Mucosa of descending colon (tissue), 3 donors: ENCODE measurements at regions not wholly inside any gene's neighbourhood (a gene's known extent, or its start where the extent isn't known, plus 50 kb on each side); places are given as distances from the start of the nearest gene placed in this dataset.

Source experiments
- ATAC-seq: fragments of 200-7000 bp; cut with Tn5 transposase; one replicate; pipeline ENCODE4 v1.9.1; 2020; ENCODE audit warnings: mild to moderate bottlenecking, moderate library complexity
- DNase-seq, 3 donors: peaks; one replicate each; pipeline ENCODE4 v3.0.0-alpha.2; 2020
- H3K36me3 ChIP-seq: fragments of 200-600 bp; one replicate; pipeline ENCODE4 v1.8.0; 2021; ENCODE audit warnings: low read depth, mild to moderate bottlenecking
- H3K4me1 ChIP-seq: fragments of 200-600 bp; one replicate; pipeline ENCODE4 v1.8.0; 2021; ENCODE audit warnings: low read depth, mild to moderate bottlenecking
- H3K4me3 ChIP-seq: fragments of 200-600 bp; one replicate; pipeline ENCODE4 v1.8.0; 2021; ENCODE audit warnings: mild to moderate bottlenecking
- H3K9me3 ChIP-seq: fragments of 200-600 bp; one replicate; pipeline ENCODE4 v1.8.0; 2021; ENCODE audit warnings: mild to moderate bottlenecking
- CTCF ChIP-seq: fragments of 200-600 bp; IDR thresholded peaks from one replicate; pipeline ENCODE4 v1.8.0; 2022; ENCODE audit warnings: antibody characterized with exemption, mild to moderate bottlenecking
- intact Hi-C, 2 donors: fragments of 100-400 bp; cut with DNase I in 1 of 2; cut with micrococcal nuclease in 1 of 2; formaldehyde crosslinking; loops; one replicate each; pipeline versions ENCODE4 v1.11.0 to v1.11.1; 2022; cut with DNase I, micrococcal nuclease
- donor health status: DM: no; HTN: no; CAD: no; lungs with moderate emphysema.
- donor health status: DM: no; HTN: no; CAD: no.
- donor health status: DM: no; HTN: yes; CAD: no.

- peak in 1 of 3 donors; percentile 17 for DNase-seq
- intact Hi-C loops = no loop called here
- Histone ChIP-seq H3K4me3 (no peak overlapping the region), H3K4me1 (no peaks in the 10 kb centered on the region), H3K9me3 (peaks cover 14% of the 10 kb centered on the region), H3K36me3 (no peaks in the 10 kb centered on the region)
- no peak for TF ChIP-seq CTCF
- ATAC-seq = no peak
Measured at GRCh38 chr1:2961081-2961480, 60.2 kb upstream of the ACTRT2 start.

GRCh38 chr1:2961661-2962060 is 59.6 kb upstream of the ACTRT2 start:
- H3K4me1 ChIP-seq = no peaks in the 10 kb centered on the region
- DNase-seq (no peak), ATAC-seq (no peak)
- no peak for TF ChIP-seq CTCF
- H3K36me3 ChIP-seq = no peaks in the 10 kb centered on the region
- intact Hi-C loops = no loop called here
- peaks cover 14% of the 10 kb centered on the region for H3K9me3 ChIP-seq
- H3K4me3 ChIP-seq = no peak overlapping the region

- intact Hi-C loops = no loop called here
- no peaks in the 10 kb centered on the region for H3K4me1 ChIP-seq
- H3K4me3 ChIP-seq = no peak overlapping the region
- DNase-seq (no peak), ATAC-seq (no peak)
- H3K9me3 ChIP-seq = peaks cover 14% of the 10 kb centered on the region
- no peaks in the 10 kb centered on the region for H3K36me3 ChIP-seq
- no peak for TF ChIP-seq CTCF
Measured at GRCh38 chr1:2962061-2962460, 59.2 kb upstream of the ACTRT2 start.

- DNase-seq (no peak), ATAC-seq (no peak)
- H3K4me1 ChIP-seq = no peaks in the 10 kb centered on the region
- intact Hi-C loops = no loop called here
- no peak overlapping the region for H3K4me3 ChIP-seq
- no peaks in the 10 kb centered on the region for H3K36me3 ChIP-seq
- H3K9me3 ChIP-seq = peaks cover 9% of the 10 kb centered on the region
- TF ChIP-seq CTCF = no peak
Measured at GRCh38 chr1:2962541-2962940, 58.7 kb upstream of the ACTRT2 start.

- no peak for ATAC-seq
- no peak for TF ChIP-seq CTCF
- Histone ChIP-seq H3K4me1 (no peaks in the 10 kb centered on the region), H3K9me3 (peaks cover 5% of the 10 kb centered on the region), H3K36me3 (no peaks in the 10 kb centered on the region), H3K4me3 (no peak overlapping the region)
- intact Hi-C loops = no loop called here
- no peak for DNase-seq
Measured at GRCh38 chr1:2962946-2963345, 58.3 kb upstream of the ACTRT2 start.

GRCh38 chr1:2965676-2966075 is 55.6 kb upstream of the ACTRT2 start:
- no peak overlapping the region for H3K4me3 ChIP-seq
- TF ChIP-seq CTCF = no peak
- H3K9me3 ChIP-seq = no peaks in the 10 kb centered on the region
- no peaks in the 10 kb centered on the region for H3K36me3 ChIP-seq
- no peak for DNase-seq
- no peaks in the 10 kb centered on the region for H3K4me1 ChIP-seq
- ATAC-seq = no peak
- intact Hi-C loops = no loop called here
